SK-N-SH treated with all-trans-retinoic acid at 6 μM for 48 hours (cell line): ENCODE measurements at regions not wholly inside any gene's neighbourhood (a gene's known extent, or its start where the extent isn't known, plus 50 kb on each side); places are given as distances from the start of the nearest gene placed in this dataset.

Source experiments
- ATAC-seq: fragments of 200-7000 bp; cut with Tn5 transposase; 3 replicates; pipeline ENCODE4 v1.9.1; 2020; ENCODE audit warnings: mild to moderate bottlenecking, moderate library complexity
- ARNTL ChIP-seq: fragments of 450-650 bp; formaldehyde crosslinking; IDR thresholded peaks from 2 replicates; pipeline ENCODE4 v1.5.0; 2020; ENCODE audit warnings: low read depth, mild to moderate bottlenecking, moderate library complexity, borderline replicate concordance
- CSDC2 ChIP-seq: fragments of 250-450 bp; sonication (Bioruptor Pico); IDR thresholded peaks from 2 replicates; pipeline ENCODE4 v1.5.0; 2020; ENCODE audit warnings: mild to moderate bottlenecking, moderate library complexity
- ESRRG ChIP-seq: fragments of 250-450 bp; sonication (Bioruptor Pico); IDR thresholded peaks from 2 replicates; pipeline ENCODE4 v1.6.1; 2021; ENCODE audit warnings: mild to moderate bottlenecking
- GLIS3 ChIP-seq: fragments of 250-450 bp; sonication (Bioruptor Pico); IDR thresholded peaks from 2 replicates; pipeline ENCODE4 v1.5.0; 2020; ENCODE audit warnings: mild to moderate bottlenecking, moderate library complexity
- OSR1 ChIP-seq: fragments of 250-450 bp; sonication (Bioruptor Pico); IDR thresholded peaks from 2 replicates; pipeline ENCODE4 v1.8.0; 2022; ENCODE audit warnings: moderate library complexity, mild to moderate bottlenecking, inconsistent platforms
- PPARA ChIP-seq: fragments of 250-450 bp; sonication (Bioruptor Pico); IDR thresholded peaks from 2 replicates; pipeline ENCODE4 v1.5.0; 2020; ENCODE audit warnings: mild to moderate bottlenecking, borderline replicate concordance
- RARB ChIP-seq: fragments of 250-450 bp; sonication (Bioruptor Pico); IDR thresholded peaks from 2 replicates; pipeline ENCODE4 v1.8.0; 2021; ENCODE audit warnings: mild to moderate bottlenecking, moderate library complexity
- TCF4 ChIP-seq: fragments of 250-450 bp; sonication (Bioruptor Pico); IDR thresholded peaks from 2 replicates; pipeline ENCODE4 v1.8.0; 2021; ENCODE audit warnings: mild to moderate bottlenecking, moderate library complexity, borderline replicate concordance
- ZFP3 ChIP-seq: fragments of 250-450 bp; sonication (Bioruptor Pico); IDR thresholded peaks from 2 replicates; pipeline ENCODE4 v1.5.0; 2020; ENCODE audit warnings: mild to moderate bottlenecking, moderate library complexity
- ZFP30 ChIP-seq: fragments of 450-650 bp; formaldehyde crosslinking; IDR thresholded peaks from 2 replicates; pipeline ENCODE4 v1.5.0; 2022; ENCODE audit warnings: mild to moderate bottlenecking, moderate library complexity
- ZNF565 ChIP-seq: fragments of 450-650 bp; formaldehyde crosslinking; conservative IDR thresholded peaks from 2 replicates; pipeline ENCODE4 v1.5.0; 2020; ENCODE audit warnings: low read depth, mild to moderate bottlenecking, moderate library complexity
- ZNF70 ChIP-seq: fragments of 450-650 bp; formaldehyde crosslinking; IDR thresholded peaks from 2 replicates; pipeline ENCODE4 v1.5.0; 2020; ENCODE audit warnings: mild to moderate bottlenecking, moderate library complexity
- ZNF8 ChIP-seq: fragments of 450-650 bp; formaldehyde crosslinking; IDR thresholded peaks from 2 replicates; pipeline ENCODE4 v1.5.0; 2020; ENCODE audit warnings: mild to moderate bottlenecking, moderate library complexity
- TF ChIP-seq, protein P1 (sequence below): fragments of 250-450 bp; sonication (Bioruptor Pico); IDR thresholded peaks from 2 replicates; pipeline ENCODE4 v1.5.1; 2021; ENCODE audit warnings: mild to moderate bottlenecking, moderate library complexity
- TF ChIP-seq, protein P2 (sequence below): fragments of 250-450 bp; sonication (Bioruptor Pico); IDR thresholded peaks from 2 replicates; pipeline ENCODE4 v1.5.1; 2020; ENCODE audit warnings: low read depth, mild to moderate bottlenecking, moderate library complexity
- TF ChIP-seq, protein P3 (sequence below): fragments of 250-450 bp; sonication (Bioruptor Pico); IDR thresholded peaks from 2 replicates; pipeline ENCODE4 v1.8.0; 2020; ENCODE audit warnings: mild to moderate bottlenecking, moderate library complexity, borderline replicate concordance
- TF ChIP-seq, protein P4 (sequence below): fragments of 250-450 bp; sonication (Bioruptor Pico); IDR thresholded peaks from 2 replicates; pipeline ENCODE4 v1.8.0; 2021; ENCODE audit warnings: low read depth, mild to moderate bottlenecking, moderate library complexity, borderline replicate concordance
- TF ChIP-seq, protein P5 (sequence below): fragments of 250-450 bp; sonication (Bioruptor Pico); IDR thresholded peaks from 2 replicates; pipeline ENCODE4 v1.5.0; 2020; ENCODE audit warnings: mild to moderate bottlenecking, moderate library complexity

DNA sequence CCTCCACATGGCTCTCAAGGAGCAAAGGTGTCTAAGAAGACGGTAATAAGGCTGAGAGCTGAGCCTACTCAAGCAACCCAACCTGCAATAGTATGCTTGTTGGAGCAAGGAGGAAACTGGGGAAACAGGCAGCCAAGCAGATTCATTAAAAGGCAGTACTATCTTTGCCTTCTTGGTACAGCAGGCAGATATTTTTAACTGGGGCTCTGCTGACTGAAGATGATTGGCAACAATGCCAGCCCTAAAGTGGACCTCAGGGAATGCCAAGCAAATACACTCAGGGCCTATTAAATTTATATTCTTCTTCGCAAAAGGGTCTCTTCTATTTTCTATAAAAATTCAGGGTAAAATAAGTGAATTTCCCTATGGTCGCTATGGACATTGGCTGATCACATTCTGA lies 109.4 kb upstream of the PCGF5 start:
- TF ChIP-seq ZNF8 (CRISPR knock-in tag) (no peak), TCF4 (CRISPR knock-in tag) (no peak), ESRRG (no peak)
- TF ChIP-seq, protein P1, sequence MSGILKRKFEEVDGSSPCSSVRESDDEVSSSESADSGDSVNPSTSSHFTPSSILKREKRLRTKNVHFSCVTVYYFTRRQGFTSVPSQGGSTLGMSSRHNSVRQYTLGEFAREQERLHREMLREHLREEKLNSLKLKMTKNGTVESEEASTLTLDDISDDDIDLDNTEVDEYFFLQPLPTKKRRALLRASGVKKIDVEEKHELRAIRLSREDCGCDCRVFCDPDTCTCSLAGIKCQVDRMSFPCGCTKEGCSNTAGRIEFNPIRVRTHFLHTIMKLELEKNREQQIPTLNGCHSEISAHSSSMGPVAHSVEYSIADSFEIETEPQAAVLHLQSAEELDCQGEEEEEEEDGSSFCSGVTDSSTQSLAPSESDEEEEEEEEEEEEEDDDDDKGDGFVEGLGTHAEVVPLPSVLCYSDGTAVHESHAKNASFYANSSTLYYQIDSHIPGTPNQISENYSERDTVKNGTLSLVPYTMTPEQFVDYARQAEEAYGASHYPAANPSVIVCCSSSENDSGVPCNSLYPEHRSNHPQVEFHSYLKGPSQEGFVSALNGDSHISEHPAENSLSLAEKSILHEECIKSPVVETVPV: no peak
- no peak for ATAC-seq

DNA sequence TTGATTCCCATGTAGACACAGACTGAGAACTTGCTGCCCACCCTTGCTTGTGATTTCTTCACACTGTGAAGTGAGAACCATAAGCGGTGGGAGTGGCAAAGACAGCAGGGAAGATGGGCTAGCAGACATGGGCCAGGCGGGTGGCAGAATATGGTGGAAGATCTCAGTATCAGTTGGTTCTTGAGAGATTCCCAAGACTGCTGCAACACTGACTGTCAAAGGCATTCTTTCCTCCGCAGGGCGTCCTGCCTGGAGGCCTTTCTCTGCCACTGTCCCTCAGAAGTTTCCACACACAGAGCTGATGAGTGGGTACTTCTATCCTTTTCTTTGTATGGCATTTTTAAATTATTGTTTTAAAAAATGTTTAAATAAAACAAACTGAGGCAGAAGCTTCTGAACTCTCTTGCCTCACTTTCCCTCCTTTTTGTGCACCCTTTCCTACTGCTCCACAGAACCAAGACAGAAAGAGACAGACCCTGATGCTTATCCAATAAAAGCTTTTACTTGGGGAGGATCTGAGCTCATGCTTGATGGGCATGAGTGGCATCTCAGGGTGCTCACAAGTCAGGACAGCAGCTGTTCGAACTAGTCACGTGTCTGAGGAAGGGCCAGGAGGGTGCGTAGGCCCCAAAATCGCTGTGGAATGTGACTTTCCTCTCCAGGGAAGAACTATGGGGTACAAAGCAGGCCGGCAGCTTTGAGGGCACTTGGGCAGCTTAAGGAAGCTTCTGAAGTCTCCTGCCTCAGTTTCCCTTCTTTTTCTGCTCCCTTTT lies 104.7 kb upstream of the PCGF5 start:
- no peak for ATAC-seq
- TF ChIP-seq ARNTL (CRISPR knock-in tag) (no peak), ZFP3 (no peak), OSR1 (CRISPR knock-in tag) (no peak), PPARA (CRISPR knock-in tag) (no peak), CSDC2 (CRISPR knock-in tag) (no peak), TCF4 (CRISPR knock-in tag) (no peak), ZNF8 (CRISPR knock-in tag) (no peak)
- TF ChIP-seq, protein P2, sequence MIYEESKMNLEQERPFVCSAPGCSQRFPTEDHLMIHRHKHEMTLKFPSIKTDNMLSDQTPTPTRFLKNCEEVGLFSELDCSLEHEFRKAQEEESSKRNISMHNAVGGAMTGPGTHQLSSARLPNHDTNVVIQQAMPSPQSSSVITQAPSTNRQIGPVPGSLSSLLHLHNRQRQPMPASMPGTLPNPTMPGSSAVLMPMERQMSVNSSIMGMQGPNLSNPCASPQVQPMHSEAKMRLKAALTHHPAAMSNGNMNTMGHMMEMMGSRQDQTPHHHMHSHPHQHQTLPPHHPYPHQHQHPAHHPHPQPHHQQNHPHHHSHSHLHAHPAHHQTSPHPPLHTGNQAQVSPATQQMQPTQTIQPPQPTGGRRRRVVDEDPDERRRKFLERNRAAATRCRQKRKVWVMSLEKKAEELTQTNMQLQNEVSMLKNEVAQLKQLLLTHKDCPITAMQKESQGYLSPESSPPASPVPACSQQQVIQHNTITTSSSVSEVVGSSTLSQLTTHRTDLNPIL (CRISPR knock-in tag): no peak
- TF ChIP-seq, protein P3, sequence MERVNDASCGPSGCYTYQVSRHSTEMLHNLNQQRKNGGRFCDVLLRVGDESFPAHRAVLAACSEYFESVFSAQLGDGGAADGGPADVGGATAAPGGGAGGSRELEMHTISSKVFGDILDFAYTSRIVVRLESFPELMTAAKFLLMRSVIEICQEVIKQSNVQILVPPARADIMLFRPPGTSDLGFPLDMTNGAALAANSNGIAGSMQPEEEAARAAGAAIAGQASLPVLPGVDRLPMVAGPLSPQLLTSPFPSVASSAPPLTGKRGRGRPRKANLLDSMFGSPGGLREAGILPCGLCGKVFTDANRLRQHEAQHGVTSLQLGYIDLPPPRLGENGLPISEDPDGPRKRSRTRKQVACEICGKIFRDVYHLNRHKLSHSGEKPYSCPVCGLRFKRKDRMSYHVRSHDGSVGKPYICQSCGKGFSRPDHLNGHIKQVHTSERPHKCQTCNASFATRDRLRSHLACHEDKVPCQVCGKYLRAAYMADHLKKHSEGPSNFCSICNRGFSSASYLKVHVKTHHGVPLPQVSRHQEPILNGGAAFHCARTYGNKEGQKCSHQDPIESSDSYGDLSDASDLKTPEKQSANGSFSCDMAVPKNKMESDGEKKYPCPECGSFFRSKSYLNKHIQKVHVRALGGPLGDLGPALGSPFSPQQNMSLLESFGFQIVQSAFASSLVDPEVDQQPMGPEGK: no peak

DNA sequence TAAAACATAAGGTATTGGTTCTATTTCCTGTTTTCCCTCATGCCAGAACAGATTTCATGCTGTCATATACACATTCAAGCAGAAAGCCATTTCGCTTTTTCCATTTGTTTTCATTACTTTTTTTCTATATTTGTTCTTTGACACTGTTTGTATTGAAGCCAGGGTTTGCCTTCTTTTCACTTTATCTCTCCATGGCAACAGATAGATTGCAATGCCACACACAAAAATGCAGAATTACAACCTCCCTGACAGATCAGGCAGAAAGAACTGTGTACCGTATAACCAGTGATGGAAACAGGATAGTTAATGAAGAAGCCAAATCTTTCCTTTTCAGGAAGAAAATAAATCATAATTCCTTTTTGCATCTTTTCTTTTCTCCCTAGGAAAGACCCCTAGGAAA lies 103.0 kb upstream of the PCGF5 start:
- no peak for ATAC-seq
- no peak for TF ChIP-seq GLIS3

DNA sequence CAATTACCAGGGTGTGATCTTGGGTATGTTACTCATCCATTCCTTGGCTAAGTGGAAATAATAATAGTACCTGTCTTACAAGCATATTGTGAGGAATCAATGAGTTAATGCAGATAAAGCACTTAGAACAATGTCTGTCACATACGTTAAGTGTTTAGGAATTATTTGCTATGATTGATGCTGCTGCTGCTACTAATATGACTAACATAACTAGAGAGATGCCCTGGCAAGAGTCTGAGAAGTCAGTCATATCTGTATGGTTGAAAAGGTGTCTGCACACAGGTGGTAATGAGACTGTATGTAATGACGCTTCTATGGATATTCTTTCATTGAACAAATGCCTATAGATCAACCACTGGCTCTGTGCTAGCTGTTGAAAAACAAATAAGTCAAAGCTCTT lies 100.1 kb upstream of the PCGF5 start:
- no peak for TF ChIP-seq ZFP3
- no peak for TF ChIP-seq ARNTL (CRISPR knock-in tag)
- TF ChIP-seq, protein P3: no peak
- no peak for TF ChIP-seq ZNF565 (CRISPR knock-in tag)
- TF ChIP-seq ZNF8 (CRISPR knock-in tag): no peak
- no peak for TF ChIP-seq ZFP30
- TF ChIP-seq, protein P4, sequence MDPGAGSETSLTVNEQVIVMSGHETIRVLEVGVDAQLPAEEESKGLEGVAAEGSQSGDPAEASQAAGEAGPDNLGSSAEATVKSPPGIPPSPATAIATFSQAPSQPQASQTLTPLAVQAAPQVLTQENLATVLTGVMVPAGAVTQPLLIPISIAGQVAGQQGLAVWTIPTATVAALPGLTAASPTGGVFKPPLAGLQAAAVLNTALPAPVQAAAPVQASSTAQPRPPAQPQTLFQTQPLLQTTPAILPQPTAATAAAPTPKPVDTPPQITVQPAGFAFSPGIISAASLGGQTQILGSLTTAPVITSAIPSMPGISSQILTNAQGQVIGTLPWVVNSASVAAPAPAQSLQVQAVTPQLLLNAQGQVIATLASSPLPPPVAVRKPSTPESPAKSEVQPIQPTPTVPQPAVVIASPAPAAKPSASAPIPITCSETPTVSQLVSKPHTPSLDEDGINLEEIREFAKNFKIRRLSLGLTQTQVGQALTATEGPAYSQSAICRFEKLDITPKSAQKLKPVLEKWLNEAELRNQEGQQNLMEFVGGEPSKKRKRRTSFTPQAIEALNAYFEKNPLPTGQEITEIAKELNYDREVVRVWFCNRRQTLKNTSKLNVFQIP (CRISPR knock-in tag): no peak
- TF ChIP-seq RARB (CRISPR knock-in tag): no peak
- TF ChIP-seq TCF4 (CRISPR knock-in tag): no peak
- TF ChIP-seq GLIS3: no peak
- TF ChIP-seq, protein P5, sequence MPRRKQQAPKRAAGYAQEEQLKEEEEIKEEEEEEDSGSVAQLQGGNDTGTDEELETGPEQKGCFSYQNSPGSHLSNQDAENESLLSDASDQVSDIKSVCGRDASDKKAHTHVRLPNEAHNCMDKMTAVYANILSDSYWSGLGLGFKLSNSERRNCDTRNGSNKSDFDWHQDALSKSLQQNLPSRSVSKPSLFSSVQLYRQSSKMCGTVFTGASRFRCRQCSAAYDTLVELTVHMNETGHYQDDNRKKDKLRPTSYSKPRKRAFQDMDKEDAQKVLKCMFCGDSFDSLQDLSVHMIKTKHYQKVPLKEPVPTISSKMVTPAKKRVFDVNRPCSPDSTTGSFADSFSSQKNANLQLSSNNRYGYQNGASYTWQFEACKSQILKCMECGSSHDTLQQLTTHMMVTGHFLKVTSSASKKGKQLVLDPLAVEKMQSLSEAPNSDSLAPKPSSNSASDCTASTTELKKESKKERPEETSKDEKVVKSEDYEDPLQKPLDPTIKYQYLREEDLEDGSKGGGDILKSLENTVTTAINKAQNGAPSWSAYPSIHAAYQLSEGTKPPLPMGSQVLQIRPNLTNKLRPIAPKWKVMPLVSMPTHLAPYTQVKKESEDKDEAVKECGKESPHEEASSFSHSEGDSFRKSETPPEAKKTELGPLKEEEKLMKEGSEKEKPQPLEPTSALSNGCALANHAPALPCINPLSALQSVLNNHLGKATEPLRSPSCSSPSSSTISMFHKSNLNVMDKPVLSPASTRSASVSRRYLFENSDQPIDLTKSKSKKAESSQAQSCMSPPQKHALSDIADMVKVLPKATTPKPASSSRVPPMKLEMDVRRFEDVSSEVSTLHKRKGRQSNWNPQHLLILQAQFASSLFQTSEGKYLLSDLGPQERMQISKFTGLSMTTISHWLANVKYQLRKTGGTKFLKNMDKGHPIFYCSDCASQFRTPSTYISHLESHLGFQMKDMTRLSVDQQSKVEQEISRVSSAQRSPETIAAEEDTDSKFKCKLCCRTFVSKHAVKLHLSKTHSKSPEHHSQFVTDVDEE: no peak
- TF ChIP-seq, protein P1: no peak
- no peak for TF ChIP-seq ZNF70 (CRISPR knock-in tag)
- TF ChIP-seq, protein P2 (CRISPR knock-in tag): no peak
- ATAC-seq: no peak
